Hepatocyte (in vitro differentiated cells): ENCODE measurements at regions not wholly inside any gene's neighbourhood (a gene's known extent, or its start where the extent isn't known, plus 50 kb on each side); places are given as distances from the start of the nearest gene placed in this dataset.

Experiments
- CTCF ChIP-seq: fragments of 200-600 bp; sonication (generic); IDR thresholded peaks from 2 replicates; pipeline ENCODE4 v1.5.1; 2016; ENCODE audit warnings: antibody characterized with exemption, mild to moderate bottlenecking; ENCODE audit not compliant: poor library complexity
- EZH2 ChIP-seq: fragments of 200-600 bp; sonication (generic); IDR thresholded peaks from 2 replicates; pipeline ENCODE4 v1.6.1; 2016; ENCODE audit warnings: antibody characterized with exemption, mild to moderate bottlenecking, borderline replicate concordance
- EZH2phosphoT487 ChIP-seq: fragments of 200-600 bp; sonication (generic); IDR thresholded peaks from one replicate; pipeline ENCODE4 v1.6.1; 2018; ENCODE audit warnings: antibody characterized with exemption, mild to moderate bottlenecking, low read depth, moderate library complexity; ENCODE audit not compliant: unreplicated experiment, severe bottlenecking

GRCh38 chr15:95620934-95621579 lies 709.4 kb upstream of the NR2F2 start:
- TF ChIP-seq EZH2 = no peak
- TF ChIP-seq CTCF = no peak
- TF ChIP-seq EZH2phosphoT487 = no peak
